HuH-7.5 (cell line): ENCODE measurements at regions not wholly inside any gene's neighbourhood (a gene's known extent, or its start where the extent isn't known, plus 50 kb on each side); places are given as distances from the start of the nearest gene placed in this dataset.
"Not testable (repeated sequence)": the region's sequence is repeated elsewhere in the genome, so short reads cannot be mapped to it uniquely, and the experiment has no call there.

Experiments used
- DNase-seq: peaks from one replicate; pipeline ENCODE4 v3.0.0; 2011; ENCODE audit warnings: low spot score

DNA sequence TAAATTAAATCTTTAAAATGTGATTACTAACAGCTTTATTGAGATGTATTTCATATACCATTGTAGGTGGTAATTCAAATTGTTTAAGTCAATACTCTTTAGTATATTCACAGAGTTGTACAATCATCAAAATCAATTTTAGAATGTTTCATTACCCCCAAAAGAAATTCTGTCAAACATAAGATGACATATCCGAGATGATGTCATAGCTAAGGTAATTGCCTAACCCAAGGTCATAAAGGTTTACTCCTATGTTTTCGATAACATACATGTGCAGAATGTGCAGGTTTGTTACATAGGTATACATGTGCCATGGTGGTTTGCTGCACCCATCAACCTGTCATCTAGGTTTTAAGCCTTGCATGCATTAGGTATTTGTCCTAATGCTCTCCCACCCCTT, 1392.0 kb upstream of the GOT2 start:
- DNase-seq = not testable (repeated sequence)

DNA sequence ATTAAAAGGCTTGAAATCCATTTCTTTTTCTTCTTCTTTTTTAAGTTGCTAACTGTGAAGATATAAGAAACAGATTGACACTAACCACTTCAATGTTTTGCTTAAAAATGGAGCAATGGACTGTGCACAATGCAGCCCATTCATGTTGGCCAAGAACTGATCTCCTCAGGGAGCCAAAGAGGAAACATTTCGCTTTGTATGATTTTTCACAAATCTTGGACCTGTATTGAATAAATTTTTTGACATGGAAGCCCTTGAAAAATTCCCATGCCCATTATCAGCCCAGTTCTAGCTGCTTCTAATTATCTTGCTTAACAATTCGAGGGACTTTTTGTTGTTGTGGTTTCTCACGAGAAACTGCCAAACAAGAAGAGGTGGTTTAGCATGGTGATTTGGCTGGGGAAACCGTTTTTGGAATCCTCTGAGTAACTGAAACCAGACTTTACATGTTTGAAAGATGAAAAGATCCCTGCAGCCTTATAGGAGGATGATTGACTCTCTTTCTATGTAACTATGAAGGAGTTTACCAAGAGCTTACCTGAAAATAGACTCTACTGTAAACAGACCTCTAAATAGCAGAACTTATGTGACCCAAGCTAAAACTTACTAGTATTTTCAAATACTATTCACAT, 1389.4 kb upstream of the GOT2 start:
- no peak for DNase-seq

DNA sequence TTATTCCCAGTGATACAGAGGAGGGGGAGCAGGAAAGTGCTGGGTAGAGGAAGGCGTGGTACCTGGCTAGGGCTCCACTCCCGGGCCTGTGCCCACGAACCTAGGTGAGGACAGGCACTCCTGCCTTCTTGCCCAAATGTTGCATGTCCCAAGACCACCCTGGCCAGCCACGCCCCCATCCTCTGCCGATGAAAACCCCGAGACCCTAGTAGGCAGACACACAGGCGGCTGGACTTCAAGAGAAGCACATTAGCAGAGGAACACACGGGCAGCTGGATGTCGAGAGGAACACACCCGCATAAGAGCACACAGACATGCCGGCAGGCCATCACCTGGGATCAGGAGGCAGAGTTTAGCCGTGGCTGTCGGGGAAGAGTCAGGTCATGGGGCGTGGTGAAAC, 1386.5 kb upstream of the GOT2 start:
- no peak for DNase-seq

DNA sequence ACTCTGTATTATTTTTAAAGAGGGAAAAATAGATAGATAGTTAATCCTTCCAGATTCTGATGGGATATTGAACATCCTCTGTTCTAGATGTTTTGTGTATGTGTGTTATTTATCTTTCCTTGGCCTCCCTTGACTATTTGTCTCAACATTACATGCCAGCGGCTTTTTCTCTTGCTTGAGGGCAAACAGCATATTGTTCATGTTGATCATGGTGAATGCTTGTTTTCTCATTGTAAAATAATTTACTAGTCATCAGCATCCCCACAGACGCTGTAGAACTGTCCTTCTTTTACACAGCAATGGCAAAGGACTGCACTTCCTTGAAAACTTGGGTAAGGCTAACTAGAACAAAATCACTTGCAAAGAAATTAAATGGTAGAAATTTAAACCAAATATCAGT, 1376.4 kb upstream of the GOT2 start:
- DNase-seq = no peak

DNA sequence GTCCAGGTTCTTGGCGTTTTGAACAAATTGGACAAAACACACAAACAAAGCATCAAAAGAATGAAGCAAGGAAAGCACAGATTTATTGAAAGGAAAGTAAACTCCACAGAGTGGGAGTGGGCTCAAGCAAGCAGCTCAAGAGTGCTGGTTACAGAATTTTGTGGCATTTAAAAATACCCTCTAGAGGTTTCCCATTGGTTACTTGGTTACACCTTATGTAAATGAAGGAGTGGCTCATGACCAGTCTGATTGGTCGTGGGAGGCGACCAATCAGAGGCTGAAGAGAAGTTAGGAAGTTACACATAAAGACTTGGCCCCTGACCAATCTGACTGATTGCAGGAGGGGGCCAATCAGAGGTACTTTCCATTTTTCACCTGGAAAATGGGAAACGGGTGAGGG, 1373.8 kb upstream of the GOT2 start:
- no peak for DNase-seq

DNA sequence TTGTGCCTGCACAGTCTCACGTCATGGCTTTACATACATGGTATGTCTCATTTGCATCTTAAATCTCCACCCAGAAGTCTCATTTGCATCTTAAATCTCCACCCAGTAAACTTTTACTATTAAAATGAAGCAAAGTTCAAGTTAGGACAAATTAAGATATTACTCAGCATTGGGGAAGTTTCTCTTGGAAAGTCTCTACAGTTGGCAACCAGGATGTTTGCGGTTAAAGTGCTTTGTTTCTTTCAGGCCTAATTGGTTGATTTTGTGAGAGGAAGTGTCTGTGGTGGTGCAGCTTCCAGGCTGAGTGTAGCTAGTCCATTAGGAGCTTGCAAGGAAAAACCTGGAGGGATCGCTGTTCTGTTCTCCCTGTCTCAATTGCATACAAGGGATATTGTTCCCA, 1373.3 kb upstream of the GOT2 start:
- no peak for DNase-seq

DNA sequence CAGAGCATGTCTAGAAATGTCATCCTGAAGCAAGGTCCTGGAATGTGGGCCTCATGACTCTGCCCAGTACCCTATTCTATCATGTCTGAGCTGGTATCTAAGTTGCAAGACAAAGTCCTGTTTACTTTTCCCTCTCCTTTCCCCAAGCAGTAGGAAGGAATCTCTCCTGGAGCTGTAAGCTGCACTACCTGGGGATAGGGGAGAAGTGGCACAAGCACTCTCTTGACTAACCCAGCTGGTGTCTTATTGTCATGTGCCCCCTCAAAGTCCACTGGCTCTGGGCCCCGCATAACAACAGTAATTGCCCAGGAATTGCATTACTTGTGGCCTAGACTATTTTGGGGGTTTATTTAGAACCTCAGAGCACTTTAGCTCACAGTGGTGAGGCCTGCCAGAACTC, 1366.3 kb upstream of the GOT2 start:
- DNase-seq = no peak

DNA sequence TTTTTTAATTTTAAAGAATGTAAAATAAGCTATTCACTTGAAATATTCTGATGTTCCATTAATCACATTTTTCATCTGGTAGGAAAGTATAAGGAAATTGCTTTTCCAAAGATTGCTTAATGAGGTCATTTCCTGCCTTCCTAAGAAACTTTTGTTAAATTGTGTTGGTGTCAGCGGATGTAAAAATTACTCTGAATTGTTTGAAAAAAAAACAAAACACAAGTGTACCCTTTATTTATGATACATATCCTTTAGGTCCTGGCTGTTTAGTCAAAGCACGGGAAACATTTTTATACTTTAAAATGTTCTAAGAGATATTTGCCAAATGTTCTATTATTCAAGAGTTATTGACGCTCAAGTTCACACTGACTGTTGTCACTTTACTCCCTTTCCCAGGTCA, 1357.4 kb upstream of the GOT2 start:
- DNase-seq = no peak

DNA sequence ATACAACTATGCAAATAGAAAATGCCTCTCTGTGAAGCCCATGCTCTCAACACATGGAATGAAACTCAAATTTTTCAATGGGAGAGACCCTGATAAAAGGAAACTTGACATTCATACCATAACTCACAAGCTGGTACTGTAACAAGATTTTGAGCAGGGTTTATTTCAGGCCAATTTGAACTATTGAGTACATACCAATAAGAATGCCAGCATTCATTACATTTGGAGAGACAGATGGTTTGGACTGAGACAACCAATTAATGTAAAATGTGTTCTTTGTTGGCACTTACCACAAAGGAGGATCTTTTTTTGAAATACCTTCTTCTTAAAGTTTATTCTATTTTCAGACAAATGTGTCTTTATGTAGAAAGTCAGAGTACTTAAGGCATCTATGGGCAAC, 1357.0 kb upstream of the GOT2 start:
- DNase-seq = no peak

DNA sequence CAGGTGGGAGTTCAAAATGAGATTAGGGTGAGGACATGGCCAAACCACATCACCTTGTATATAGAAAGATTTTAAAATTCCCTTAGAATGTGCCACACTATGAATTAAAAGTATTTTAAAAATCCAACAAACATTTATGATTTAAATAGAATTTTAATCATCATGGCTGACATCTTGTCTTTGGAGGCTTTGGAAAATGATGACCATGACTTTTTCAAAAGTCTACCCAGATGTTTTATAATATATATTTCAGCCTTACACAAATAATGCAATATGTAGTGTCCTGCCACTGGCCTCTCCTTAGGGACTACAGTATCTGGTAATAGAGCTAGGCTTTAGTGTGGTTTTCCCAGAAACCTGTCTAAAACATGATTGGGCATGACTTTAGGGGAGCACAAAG, 1353.4 kb upstream of the GOT2 start:
- DNase-seq = no peak

DNA sequence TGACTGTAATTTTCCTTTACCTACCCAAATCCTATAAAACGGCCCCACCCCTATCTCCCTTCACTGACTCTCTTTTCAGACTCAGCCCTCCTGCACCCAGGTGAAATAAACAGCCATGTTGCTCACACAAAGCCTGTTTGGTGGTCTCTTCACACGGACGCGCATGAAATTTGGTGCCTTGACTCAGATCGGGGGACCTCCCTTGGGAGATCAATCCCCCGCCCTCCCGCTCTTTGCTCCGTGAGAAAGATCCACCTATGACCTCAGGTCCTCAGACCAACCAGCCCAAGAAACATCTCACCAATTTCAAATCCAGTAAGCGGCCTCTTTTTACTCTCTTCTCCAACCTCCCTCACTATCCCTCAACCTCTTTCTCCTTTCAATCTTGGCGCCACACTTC, 1344.7 kb upstream of the GOT2 start:
- not testable (repeated sequence) for DNase-seq

DNA sequence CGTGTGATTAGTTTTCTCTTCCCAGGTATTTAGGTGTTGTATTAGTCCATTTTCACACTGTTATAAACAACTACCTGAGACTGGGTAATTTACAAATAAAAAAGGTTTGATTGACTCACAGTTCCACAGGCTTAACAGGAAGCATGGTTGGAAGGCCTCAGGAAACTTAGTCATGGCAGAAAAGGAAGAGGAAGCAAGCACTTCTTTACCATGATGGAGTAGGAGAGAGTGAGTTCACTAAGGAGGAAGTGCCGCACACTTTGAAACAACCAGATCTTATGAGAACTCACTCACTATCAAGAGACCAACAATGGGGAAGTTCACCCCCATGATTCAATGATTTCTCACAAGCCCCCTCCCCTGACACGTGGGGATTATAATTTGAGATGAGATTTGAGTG, 1343.7 kb upstream of the GOT2 start:
- no peak for DNase-seq

DNA sequence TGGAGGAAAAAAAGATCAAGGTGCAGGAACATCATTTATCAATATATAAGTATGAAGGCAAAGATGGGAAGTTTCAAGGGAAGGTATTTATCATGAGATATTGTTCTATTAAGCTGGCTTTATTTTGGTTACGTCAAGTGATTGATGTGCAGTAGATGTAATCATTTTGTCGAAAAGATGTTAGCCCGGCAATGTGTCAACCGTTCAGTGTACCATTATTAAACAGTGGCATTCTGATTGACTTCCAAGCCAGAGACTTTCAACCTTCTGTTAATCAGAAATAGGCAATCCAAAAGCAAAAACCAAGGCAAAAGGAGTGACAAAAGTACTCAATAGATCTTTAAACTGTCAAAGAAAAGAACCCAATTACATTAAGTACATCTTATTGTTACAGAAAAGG, 1340.3 kb upstream of the GOT2 start:
- no peak for DNase-seq

DNA sequence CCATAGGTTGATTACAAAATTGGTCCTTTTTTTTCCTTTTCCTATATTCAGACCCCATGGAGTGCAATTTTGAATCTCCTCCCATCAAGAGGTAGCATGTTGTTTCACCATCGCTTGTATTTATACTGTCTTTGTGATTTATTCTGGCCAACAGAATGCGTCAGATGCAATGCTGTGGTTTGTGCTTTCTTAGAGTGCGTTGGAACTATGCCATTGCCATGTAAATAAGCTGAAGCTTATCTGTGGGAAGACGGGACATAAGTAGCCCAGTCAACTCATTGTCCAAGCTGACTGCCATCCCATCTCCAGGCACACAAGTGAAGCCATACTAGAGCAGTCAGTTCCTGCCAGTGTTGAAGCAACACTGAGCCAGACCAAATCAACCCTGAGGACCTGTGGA, 1339.3 kb upstream of the GOT2 start:
- no peak for DNase-seq

DNA sequence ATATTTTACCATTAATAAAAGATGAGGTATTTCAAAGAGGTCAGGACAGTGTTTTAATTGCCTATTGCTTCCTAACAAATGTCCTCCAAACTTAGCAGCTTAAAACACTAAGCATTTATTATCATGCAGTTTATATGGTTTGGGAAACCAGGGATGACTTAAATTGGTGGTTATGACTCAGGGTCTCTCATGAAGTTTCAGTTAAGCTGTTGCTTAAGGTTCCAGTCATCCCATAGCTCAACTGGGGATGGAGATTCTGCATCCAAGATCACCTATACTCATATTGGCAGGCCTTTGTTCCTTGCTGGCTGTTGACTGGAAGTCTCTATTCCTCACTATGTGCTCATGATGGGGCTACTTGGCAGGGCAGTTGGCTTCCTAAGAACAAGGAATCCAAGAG, 1329.9 kb upstream of the GOT2 start:
- no peak for DNase-seq

DNA sequence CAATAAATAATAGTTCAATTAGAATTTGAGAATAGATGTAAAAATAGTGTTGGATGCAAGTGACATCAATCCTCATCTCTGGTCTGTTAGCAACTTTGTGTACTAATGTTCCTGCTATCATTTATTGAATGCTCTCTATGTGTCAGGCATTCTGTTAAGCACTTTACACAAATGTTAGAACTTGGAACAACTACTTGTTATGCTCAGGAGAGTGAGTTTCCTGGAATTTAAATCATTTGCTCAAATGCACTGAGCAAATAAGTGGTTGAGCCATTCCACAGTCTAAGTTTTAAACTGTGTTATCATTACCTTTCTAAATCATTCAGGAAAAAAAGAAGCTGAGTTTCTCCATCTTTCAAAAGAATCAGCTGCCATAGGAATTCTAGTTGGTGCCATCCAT, 1327.3 kb upstream of the GOT2 start:
- no peak for DNase-seq

DNA sequence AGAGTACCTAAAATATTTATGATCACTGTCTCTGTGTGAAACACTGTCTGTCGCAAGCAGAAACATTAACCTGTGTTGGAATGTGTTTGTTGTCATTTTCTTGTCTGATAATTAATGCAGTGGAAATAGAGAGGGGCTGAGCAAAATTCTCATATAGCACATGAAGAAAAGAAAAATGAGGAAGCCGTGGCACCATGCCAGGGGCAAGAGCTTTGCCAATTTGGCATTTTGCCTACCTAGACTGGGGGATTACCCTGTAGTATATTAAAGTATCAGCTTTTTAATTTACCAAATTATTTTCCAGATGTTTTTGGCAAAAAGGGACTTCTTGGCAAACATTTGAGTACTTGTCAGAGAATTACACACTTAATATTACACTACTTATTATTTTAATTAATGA, 1326.6 kb upstream of the GOT2 start:
- DNase-seq = no peak

DNA sequence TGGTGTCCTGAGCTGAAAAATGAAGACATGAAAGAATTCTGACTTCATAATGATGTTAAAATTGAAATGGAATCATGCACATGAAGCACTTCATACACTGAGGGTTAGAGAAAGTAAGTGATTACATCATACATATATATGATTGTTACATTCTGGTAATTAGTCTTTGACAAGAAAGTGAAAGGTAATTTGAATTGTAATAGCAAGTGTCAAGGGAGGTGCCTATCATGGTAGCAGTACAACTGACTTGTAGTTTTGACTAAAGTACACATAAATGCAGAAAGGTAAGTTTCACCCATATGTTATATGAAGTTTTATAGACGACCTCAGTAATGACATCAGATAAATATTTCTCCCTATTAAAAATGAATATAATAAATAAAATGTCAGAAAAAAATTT, 1325.0 kb upstream of the GOT2 start:
- no peak for DNase-seq

DNA sequence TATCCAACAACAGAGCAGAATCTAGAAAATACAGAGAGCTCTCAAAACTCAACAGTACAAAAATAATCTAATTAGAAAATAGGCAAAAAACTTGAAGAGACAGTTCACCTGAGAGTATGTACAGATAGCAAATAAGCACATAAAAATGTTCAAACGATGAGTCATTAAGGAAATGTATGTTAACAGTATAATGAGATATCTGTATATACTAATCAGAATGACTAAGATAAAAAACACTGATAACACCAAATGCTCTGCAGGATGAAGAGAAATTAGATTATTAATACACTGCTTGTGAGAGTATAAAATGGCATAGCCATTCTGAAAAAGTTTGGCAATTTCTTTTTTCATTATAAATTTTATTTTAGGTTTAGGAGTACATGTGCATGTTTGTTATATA, 1307.6 kb upstream of the GOT2 start:
- DNase-seq = no peak

DNA sequence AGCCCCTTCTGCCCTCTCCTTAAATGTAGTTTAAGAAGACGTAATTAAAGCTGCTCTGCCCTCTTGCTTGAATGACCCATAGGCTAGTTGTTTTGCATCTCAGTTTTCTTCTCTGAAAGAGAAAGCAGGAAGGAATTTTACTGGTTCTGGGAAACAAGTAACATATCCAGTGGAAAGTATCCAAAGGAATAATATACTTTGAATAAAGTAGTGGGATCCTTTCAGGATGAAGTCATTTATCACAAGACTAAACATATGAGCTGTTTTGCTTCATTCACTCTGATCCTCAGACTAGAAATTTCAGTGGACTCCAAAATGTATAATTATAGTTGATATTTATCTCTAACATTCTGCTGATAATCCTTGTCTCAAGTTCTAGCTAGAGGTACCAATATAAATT, 1297.6 kb upstream of the GOT2 start:
- no peak for DNase-seq

DNA sequence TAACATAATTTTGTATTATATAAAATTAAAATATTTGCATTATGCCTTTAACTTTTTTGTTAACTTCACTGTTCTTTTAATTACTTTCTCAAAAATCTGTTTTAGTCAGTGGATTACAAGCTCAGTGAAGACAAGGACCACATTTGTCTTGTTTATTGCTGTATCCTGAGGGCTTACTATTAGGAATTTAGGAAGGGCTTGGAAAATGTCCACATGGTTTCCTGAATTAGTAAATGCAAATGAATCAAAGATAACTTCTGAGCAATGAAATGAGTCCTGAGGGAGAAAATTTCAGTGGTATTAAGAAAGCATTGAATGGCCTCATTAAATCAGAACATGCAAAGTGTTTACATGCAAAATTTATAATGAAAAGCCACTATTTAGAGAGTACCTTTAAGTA, 1293.2 kb upstream of the GOT2 start:
- DNase-seq = no peak

DNA sequence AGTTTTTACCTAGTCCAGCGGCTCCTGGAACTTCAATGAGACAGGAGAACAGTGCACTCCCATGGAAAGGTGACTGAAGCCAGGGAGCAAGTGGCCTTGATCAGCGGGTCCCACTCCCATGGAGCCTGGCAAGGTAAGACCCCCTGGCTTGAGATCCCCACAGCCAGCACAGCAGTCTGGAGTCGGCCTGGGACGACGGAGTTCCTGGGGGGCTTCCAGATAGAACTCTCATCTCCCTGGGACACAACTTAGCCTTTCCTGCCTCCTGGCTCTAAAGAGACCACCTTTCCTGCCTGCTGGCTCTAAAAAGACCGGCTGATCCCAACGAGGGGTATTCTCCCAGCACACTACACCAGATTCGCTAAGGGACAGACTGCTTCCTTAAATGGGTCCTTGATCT, 1279.0 kb upstream of the GOT2 start:
- DNase-seq = no peak

DNA sequence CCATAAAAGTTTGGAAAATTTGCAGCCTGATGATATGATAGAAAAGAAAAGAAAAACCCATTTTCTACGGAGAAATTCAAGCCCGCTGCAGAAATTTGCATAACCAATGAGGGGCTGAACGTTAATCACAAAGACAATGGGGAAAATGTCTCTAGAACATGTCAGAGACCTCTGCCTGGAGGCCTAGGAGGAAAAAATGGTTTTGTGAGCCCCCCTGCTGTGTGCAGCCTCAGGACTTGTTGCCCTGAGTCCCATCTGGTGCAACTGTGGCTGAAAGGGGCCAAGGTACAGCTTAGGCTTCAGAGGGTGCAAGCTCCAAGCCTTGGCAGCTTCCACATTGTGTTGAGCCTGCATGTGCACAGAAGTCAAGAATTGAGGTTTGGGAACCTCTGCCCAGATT, 1267.4 kb upstream of the GOT2 start:
- DNase-seq = no peak

DNA sequence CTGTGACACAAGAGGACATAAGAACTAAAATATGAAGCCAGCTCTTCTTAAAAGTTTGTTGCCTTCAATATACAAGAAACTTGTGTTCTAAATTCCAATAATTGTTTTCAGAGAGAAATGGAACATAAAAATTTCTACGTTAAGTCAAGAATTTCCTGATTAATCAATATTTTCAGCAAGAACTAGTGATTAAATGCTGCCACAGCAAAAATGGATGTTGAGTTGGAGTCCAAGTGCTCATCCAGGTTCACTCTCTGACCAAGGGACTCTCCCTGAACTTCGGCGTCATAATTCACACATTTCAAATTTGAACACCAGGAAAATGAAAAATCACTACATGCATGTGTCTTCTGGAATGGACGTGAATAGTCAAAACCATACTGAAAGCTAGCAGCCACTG, 1263.6 kb upstream of the GOT2 start:
- no peak for DNase-seq

DNA sequence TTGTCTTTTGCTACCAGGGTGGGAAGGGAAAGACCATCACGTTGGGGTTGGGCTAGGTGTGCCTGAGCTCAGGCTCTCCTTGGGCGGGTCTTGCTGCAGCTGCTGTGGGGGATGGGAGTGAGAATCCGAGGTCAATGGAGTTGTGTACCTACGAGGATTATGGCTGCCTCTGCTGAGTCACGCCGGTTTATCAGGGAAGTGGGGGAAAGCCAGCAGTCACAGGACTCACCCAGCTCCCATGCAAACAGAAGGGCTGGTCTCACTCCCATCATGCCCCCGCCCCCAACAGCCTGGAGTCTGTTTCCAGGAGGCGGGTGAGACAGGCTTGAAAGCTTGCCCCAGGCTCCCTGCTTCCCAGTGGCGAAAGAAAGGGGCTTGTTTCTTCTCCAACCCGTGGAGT, 1259.0 kb upstream of the GOT2 start:
- no peak for DNase-seq
